H1 (cell line): ENCODE measurements at regions not wholly inside any gene's neighbourhood (a gene's known extent, or its start where the extent isn't known, plus 50 kb on each side); places are given as distances from the start of the nearest gene placed in this dataset.

Source experiments
- CTCF ChIA-PET: fragments of 300-600 bp; sonication (Branson Sonifier 250); formaldehyde crosslinking; loops from one replicate; lab custom pipeline; 2021; ENCODE audit not compliant: partially characterized antibody; lab: Charles Lee
- POLR2A ChIA-PET: fragments of 300-600 bp; sonication (Branson Sonifier 250); formaldehyde crosslinking; loops from one replicate; lab custom pipeline; 2021; ENCODE audit warnings: inconsistent platforms; ENCODE audit not compliant: partially characterized antibody; lab: Charles Lee
- DNase-seq, 2 experiments: peaks; one replicate each; pipeline versions ENCODE4 v3.0.0 to v3.0.0-alpha.2; 2010 to 2022; ENCODE audit warnings: low spot score in 2 of 2, low read depth in 1 of 2, mixed read lengths in 1 of 2
- FAIRE-seq: peaks from 2 replicates; lab custom pipeline; 2011; peaks lifted over from hg19 to GRCh38; lab: Jason Lieb, UNC
- H2AFZ ChIP-seq: 2 replicates; pipeline ENCODE4 v1.8.1; 2012; ENCODE audit warnings: low read length, inconsistent platforms
- H2AK5ac ChIP-seq: 2 replicates; pipeline ENCODE4 v1.6.1; 2013; ENCODE audit warnings: low read depth, low read length
- H2BK120ac ChIP-seq: replicated peaks from 2 replicates; pipeline ENCODE3; 2013; ENCODE audit warnings: low read depth, low read length, inconsistent platforms
- H2BK12ac ChIP-seq: 2 replicates; pipeline ENCODE4 v1.6.1; 2013; ENCODE audit warnings: low read depth, low read length
- H2BK15ac ChIP-seq: 2 replicates; pipeline ENCODE4 v1.6.1; 2013; ENCODE audit warnings: low read length
- H2BK20ac ChIP-seq: 2 replicates; pipeline ENCODE4 v1.6.1; 2013; ENCODE audit warnings: low read length
- H2BK5ac ChIP-seq: 2 replicates; pipeline ENCODE4 v1.6.1; 2013; ENCODE audit warnings: low read depth, low read length
- H3K14ac ChIP-seq: 2 replicates; pipeline ENCODE4 v1.6.1; 2013; ENCODE audit warnings: inconsistent platforms; ENCODE audit not compliant: insufficient read length
- H3K18ac ChIP-seq: 2 replicates; pipeline ENCODE4 v1.6.1; 2013; ENCODE audit warnings: low read length; ENCODE audit errors: extremely low read depth
- H3K23ac ChIP-seq: 2 replicates; pipeline ENCODE4 v1.6.1; 2013; ENCODE audit warnings: inconsistent platforms; ENCODE audit not compliant: insufficient read length
- H3K23me2 ChIP-seq: 2 replicates; pipeline ENCODE4 v1.6.1; 2013; ENCODE audit warnings: low read depth, low read length
- H3K27ac ChIP-seq: 2 replicates; pipeline ENCODE4 v1.6.1; 2011; ENCODE audit warnings: low read depth, low read length, inconsistent platforms
- H3K27me3 ChIP-seq, 4 experiments: replicated peaks in 1 of 4; 1 replicate in 1 of 4; 2 replicates in 3 of 4; pipeline versions ENCODE4 v1.6.1 to v1.8.1; 2011 to 2013; ENCODE audit warnings: low read length in 3 of 4, mild to moderate bottlenecking in 3 of 4, inconsistent platforms in 2 of 4, mixed read lengths in 2 of 4, moderate library complexity in 1 of 4; ENCODE audit not compliant: control insufficient read depth in 3 of 4, insufficient read depth in 3 of 4; ENCODE audit errors: extremely low read depth in 1 of 4
- H3K36me3 ChIP-seq, 4 experiments: 2 replicates each; pipeline versions ENCODE4 v1.6.1 to v1.8.1; 2011 to 2013; ENCODE audit warnings: mild to moderate bottlenecking in 4 of 4, low read length in 3 of 4, moderate library complexity in 2 of 4, control low read depth in 1 of 4, inconsistent platforms in 1 of 4; ENCODE audit not compliant: insufficient read depth in 4 of 4, control insufficient read depth in 2 of 4
- H3K4ac ChIP-seq: replicated peaks from 2 replicates; pipeline ENCODE3; 2013; ENCODE audit warnings: low read length, low read depth, mixed read lengths, inconsistent platforms; ENCODE audit not compliant: insufficient read length
- H3K4me1 ChIP-seq, 4 experiments: replicated peaks in 1 of 4; 1 replicate in 1 of 4; 2 replicates in 3 of 4; pipeline versions ENCODE4 v1.6.1 to v1.8.1; 2011 to 2013; ENCODE audit warnings: low read length in 3 of 4, inconsistent platforms in 2 of 4, mixed read lengths in 1 of 4; ENCODE audit not compliant: insufficient read depth in 4 of 4, control insufficient read depth in 3 of 4
- H3K4me2 ChIP-seq, 2 experiments: 2 replicates each; pipeline versions ENCODE4 v1.6.1 to v1.8.1; 2011 to 2013; ENCODE audit warnings: low read depth in 2 of 2, low read length in 2 of 2, control low read depth in 1 of 2, inconsistent platforms in 1 of 2, mild to moderate bottlenecking in 1 of 2; ENCODE audit not compliant: insufficient read depth in 1 of 2
- H3K4me3 ChIP-seq, 4 experiments: fragments of 200-600, 300-600 bp in 1 of 4; sonication (generic), shearing (Covaris generic), sonication (Bioruptor Twin) in 1 of 4; 2 replicates each; pipeline versions ENCODE4 v1.5.1 to v1.8.1; 2011 to 2016; ENCODE audit warnings: low read length in 4 of 4, low read depth in 3 of 4, control low read depth in 2 of 4, inconsistent platforms in 2 of 4, mild to moderate bottlenecking in 2 of 4, mixed read lengths in 1 of 4, moderate library complexity in 1 of 4; ENCODE audit not compliant: insufficient read depth in 2 of 4; ENCODE audit errors: extremely low read depth in 1 of 4
- H3K56ac ChIP-seq: replicated peaks from 2 replicates; pipeline ENCODE3; 2013; ENCODE audit warnings: low read depth, mild to moderate bottlenecking, mixed read lengths, low read length, inconsistent platforms; ENCODE audit not compliant: insufficient read length
- H3K79me1 ChIP-seq: 2 replicates; pipeline ENCODE4 v1.6.1; 2013; ENCODE audit warnings: low read depth, low read length, control low read depth
- H3K79me2 ChIP-seq, 2 experiments: 2 replicates each; pipeline versions ENCODE4 v1.6.1 to v1.8.1; 2012 to 2013; ENCODE audit warnings: low read length in 2 of 2, mild to moderate bottlenecking in 2 of 2, inconsistent platforms in 1 of 2; ENCODE audit not compliant: insufficient read depth in 2 of 2, control insufficient read depth in 1 of 2
- H3K9ac ChIP-seq, 4 experiments: replicated peaks in 1 of 4; 1 replicate in 1 of 4; 2 replicates in 3 of 4; pipeline versions ENCODE4 v1.6.1 to v1.8.1; 2011 to 2013; ENCODE audit warnings: low read depth in 3 of 4, low read length in 3 of 4, control low read depth in 2 of 4, mild to moderate bottlenecking in 2 of 4, moderate library complexity in 2 of 4, inconsistent platforms in 1 of 4; ENCODE audit errors: extremely low read depth in 1 of 4
- H3K9me3 ChIP-seq, 2 experiments: 2 replicates each; pipeline versions ENCODE4 v1.6.1 to v1.8.1; 2012 to 2013; ENCODE audit warnings: mild to moderate bottlenecking in 2 of 2, moderate library complexity in 2 of 2, control low read depth in 1 of 2, inconsistent platforms in 1 of 2, low read depth in 1 of 2, low read length in 1 of 2, mixed read lengths in 1 of 2; ENCODE audit not compliant: insufficient read depth in 2 of 2
- H4K20me1 ChIP-seq, 2 experiments: replicated peaks in 1 of 2; 2 replicates each; pipeline versions ENCODE3 to v1.8.1; 2011 to 2013; ENCODE audit warnings: inconsistent platforms in 2 of 2, low read length in 2 of 2, mild to moderate bottlenecking in 1 of 2; ENCODE audit not compliant: insufficient read depth in 2 of 2, control insufficient read depth in 1 of 2
- H4K5ac ChIP-seq: 2 replicates; pipeline ENCODE4 v1.6.1; 2013; ENCODE audit warnings: low read length, low read depth, mixed read lengths, inconsistent platforms; ENCODE audit not compliant: insufficient read length
- H4K8ac ChIP-seq: 2 replicates; pipeline ENCODE4 v1.8.0; 2013; ENCODE audit warnings: mild to moderate bottlenecking, moderate library complexity, low read length, inconsistent platforms; ENCODE audit not compliant: insufficient read depth; ENCODE audit errors: extremely low read depth
- H4K91ac ChIP-seq: replicated peaks from 2 replicates; pipeline ENCODE3; 2013; ENCODE audit warnings: low read length, mixed read lengths, inconsistent platforms; ENCODE audit not compliant: insufficient read length
- CEBPB ChIP-seq: IDR thresholded peaks from 2 replicates; pipeline ENCODE4 v1.6.1; 2012; ENCODE audit warnings: low read depth, low read length
- CHD2 ChIP-seq: IDR thresholded peaks from 2 replicates; pipeline ENCODE4 v1.6.1; 2012; ENCODE audit warnings: low read length, improper control_type of control experiment
- FOSL1 ChIP-seq: IDR thresholded peaks from 2 replicates; pipeline ENCODE4 v1.6.1; 2011; ENCODE audit warnings: mild to moderate bottlenecking, low read depth, low read length, moderate library complexity; ENCODE audit not compliant: insufficient read depth
- GABPA ChIP-seq: IDR thresholded peaks from 2 replicates; pipeline ENCODE4 v1.6.1; 2011; ENCODE audit warnings: mild to moderate bottlenecking, low read length, moderate library complexity, borderline replicate concordance; ENCODE audit not compliant: insufficient read depth
- KDM1A ChIP-seq: fragments of 200-600, 300-600 bp; sonication (generic); IDR thresholded peaks from 2 replicates; pipeline ENCODE4 v1.7.1; 2016; ENCODE audit warnings: mild to moderate bottlenecking, low read length, borderline replicate concordance
- POLR2AphosphoS5 ChIP-seq: IDR thresholded peaks from 2 replicates; pipeline ENCODE4 v1.6.1; 2011; ENCODE audit warnings: low read depth, low read length
- POU5F1 ChIP-seq: IDR thresholded peaks from 2 replicates; pipeline ENCODE4 v1.6.1; 2011; ENCODE audit warnings: low read depth, mild to moderate bottlenecking, low read length, moderate library complexity
- RAD21 ChIP-seq, 2 experiments: IDR thresholded peaks in 1 of 2; conservative IDR thresholded peaks in 1 of 2; 2 replicates each; pipeline ENCODE4 v1.6.1; 2011; ENCODE audit warnings: low read depth in 2 of 2, low read length in 2 of 2, improper control_type of control experiment in 1 of 2, inconsistent platforms in 1 of 2, mild to moderate bottlenecking in 1 of 2, moderate library complexity in 1 of 2
- RFX5 ChIP-seq: IDR thresholded peaks from 2 replicates; pipeline ENCODE4 v1.6.1; 2011; ENCODE audit warnings: low read depth, low read length, improper control_type of control experiment, borderline replicate concordance
- RNF2 ChIP-seq: fragments of 200-900, 300-1000 bp; sonication (generic); IDR thresholded peaks from 2 replicates; pipeline ENCODE4 v1.7.1; 2016; ENCODE audit warnings: borderline replicate concordance, low read depth, mild to moderate bottlenecking, antibody characterized with exemption, low read length; ENCODE audit not compliant: poor library complexity, severe bottlenecking; ENCODE audit errors: missing control alignments
- SP1 ChIP-seq: IDR thresholded peaks from 2 replicates; pipeline ENCODE4 v1.6.1; 2011; ENCODE audit warnings: low read depth, low read length
- SP4 ChIP-seq: IDR thresholded peaks from 2 replicates; pipeline ENCODE4 v1.6.1; 2012; ENCODE audit warnings: low read length, inconsistent platforms
- TAF7 ChIP-seq: optimal IDR thresholded peaks from 2 replicates; pipeline ENCODE3; 2011; ENCODE audit warnings: low read depth, mild to moderate bottlenecking, inconsistent platforms, low read length, moderate library complexity, borderline replicate concordance
- TBP ChIP-seq: IDR thresholded peaks from 2 replicates; pipeline ENCODE4 v1.6.1; 2011; ENCODE audit warnings: low read depth, low read length, improper control_type of control experiment
- TEAD4 ChIP-seq: IDR thresholded peaks from 2 replicates; pipeline ENCODE4 v1.6.1; 2012; ENCODE audit warnings: low read depth, low read length, inconsistent platforms, mixed read lengths
- WGBS, 2 experiments: shearing (Covaris generic) in 1 of 2; methylation state at CpG; one replicate each; pipeline versions ENCODE4 v1.1.6 to v1.1.7; 2013 to 2015; ENCODE audit warnings: low lambda C conversion rate in 2 of 2, mixed read lengths in 2 of 2, inconsistent platforms in 1 of 2, low coverage in 1 of 2, missing lambda C conversion rate in 1 of 2; ENCODE audit not compliant: insufficient replicate concordance in 2 of 2, insufficient coverage in 1 of 2, insufficient read length in 1 of 2; ENCODE audit errors: extremely low coverage in 1 of 2, missing lambda C conversion rate in 1 of 2; 5-methylcytosine and 5-hydroxymethylcytosine counted together

GRCh38 chr4:157576671-157577217 is 356.2 kb downstream of the GRIA2 start:
- FAIRE-seq (no peak), DNase-seq (no peak)
- Histone ChIP-seq H3K56ac (no peak overlapping the region), H3K4ac (no peak overlapping the region), H3K4me3 (no peak overlapping the region), H2AFZ (peak overlapping the region; percentile 40; the same call in 1 of the 2 replicates), H4K8ac (no peak overlapping the region), H3K79me2 (no peaks in the 10 kb centered on the region), H2AK5ac (no peak overlapping the region), H3K9me3 (no peaks in the 10 kb centered on the region), H3K4me2 (no peak overlapping the region), H2BK12ac (no peak overlapping the region), H3K36me3 (no peaks in the 10 kb centered on the region), H2BK20ac (no peak overlapping the region), H3K27ac (no peak overlapping the region), H2BK15ac (no peak overlapping the region), H3K18ac (no peak overlapping the region), H2BK5ac (no peak overlapping the region), H4K91ac (no peak overlapping the region), H3K4me1 (no peaks in the 10 kb centered on the region), H2BK120ac (no peak overlapping the region), H3K23ac (no peak overlapping the region), H4K5ac (no peak overlapping the region), H3K14ac (no peak overlapping the region), H3K9ac (no peak overlapping the region), H3K79me1 (no peaks in the 10 kb centered on the region), H4K20me1 (no peaks in the 10 kb centered on the region), H3K27me3 (no peaks in the 10 kb centered on the region), H3K23me2 (no peaks in the 10 kb centered on the region)
- ChIA-PET POLR2A (no interaction called here), CTCF (no interaction called here)
- 81% methylated on average over 4 of the region's 4 CpGs; no CpG with 5 or more reads in 1 of the 2 experiments for WGBS, 2 experiments
- TF ChIP-seq RFX5 (no peak), SP4 (no peak), RNF2 (no peak), POLR2AphosphoS5 (no peak), KDM1A (no peak), TAF7 (no peak), POU5F1 (no peak), RAD21 (IDR thresholded peaks at IDR 0.05 in 1 of 2, conservative IDR thresholded peaks at IDR 0.05 in 1 of 2; ENCODE audit: low read depth in 2 of 2, low read length in 2 of 2) (no peak), GABPA (no peak), FOSL1 (no peak), TEAD4 (no peak), CEBPB (no peak), TBP (no peak), SP1 (no peak), CHD2 (no peak)
